Panc1 (cell line): ENCODE measurements at regions not wholly inside any gene's neighbourhood (a gene's known extent, or its start where the extent isn't known, plus 50 kb on each side); places are given as distances from the start of the nearest gene placed in this dataset.

Experiments
- ATAC-seq: fragments of 200-7000 bp; cut with Tn5 transposase; 2 replicates; pipeline ENCODE4 v1.9.1; 2020; ENCODE audit warnings: mild to moderate bottlenecking, moderate library complexity
- BruUV-seq: library from RNA; stranded (reverse); fragments of 400-500 nt; replicated peaks from 2 replicates; lab custom pipeline; 2021; lab: Mats Ljungman, UMichigan
- CTCF ChIA-PET: fragments of 300-600 bp; sonication (Branson Sonifier 250); formaldehyde crosslinking; loops from one replicate; lab custom pipeline; 2022; ENCODE audit warnings: antibody characterized with exemption; lab: Charles Lee
- POLR2A ChIA-PET: fragments of 300-600 bp; sonication (Branson Sonifier 250); formaldehyde crosslinking; loops from one replicate; lab custom pipeline; 2022; ENCODE audit warnings: antibody characterized with exemption; lab: Charles Lee
- DNase-seq: peaks from one replicate; pipeline ENCODE4 v3.0.0-alpha.2; 2010; ENCODE audit warnings: low read depth, low spot score
- H3K27ac ChIP-seq: 2 replicates; pipeline ENCODE4 v1.5.1; 2011; ENCODE audit warnings: mild to moderate bottlenecking, low read length, inconsistent platforms
- H3K27me3 ChIP-seq: fragments of 200-500 bp; sonication (Bioruptor generic); 2 replicates; pipeline ENCODE4 v1.6.0; 2014; ENCODE audit warnings: low read length, inconsistent platforms; ENCODE audit not compliant: control insufficient read depth, insufficient read depth
- H3K36me3 ChIP-seq: fragments of 200-500 bp; sonication (Bioruptor generic); 2 replicates; pipeline ENCODE4 v1.5.1; 2014; ENCODE audit warnings: inconsistent platforms, mild to moderate bottlenecking, low read length, moderate library complexity; ENCODE audit not compliant: control insufficient read depth, insufficient read depth
- H3K4me1 ChIP-seq: 2 replicates; pipeline ENCODE4 v1.5.1; 2011; ENCODE audit warnings: inconsistent platforms, mild to moderate bottlenecking, low read length, moderate library complexity; ENCODE audit not compliant: control insufficient read depth, insufficient read depth
- H3K4me3 ChIP-seq, 2 experiments: 2 replicates each; pipeline ENCODE4 v1.5.1; 2011 to 2012; ENCODE audit warnings: low read depth in 2 of 2, low read length in 2 of 2, mild to moderate bottlenecking in 2 of 2, inconsistent platforms in 1 of 2, moderate library complexity in 1 of 2
- H3K9me3 ChIP-seq: fragments of 200-500 bp; sonication (Bioruptor generic); 2 replicates; pipeline ENCODE4 v1.5.1; 2014; ENCODE audit warnings: low read depth, mild to moderate bottlenecking, inconsistent platforms, low read length, moderate library complexity; ENCODE audit not compliant: control insufficient read depth, insufficient read depth
- POLR2AphosphoS5 ChIP-seq: IDR thresholded peaks from 2 replicates; pipeline ENCODE4 v1.6.1; 2012; ENCODE audit warnings: mild to moderate bottlenecking, low read depth, low read length, moderate library complexity
- SIN3A ChIP-seq: IDR thresholded peaks from 2 replicates; pipeline ENCODE4 v1.6.1; 2012; ENCODE audit warnings: low read depth, mild to moderate bottlenecking, low read length, moderate library complexity, borderline replicate concordance; ENCODE audit not compliant: insufficient read depth
- TCF7L2 ChIP-seq: IDR thresholded peaks from 2 replicates; pipeline ENCODE4 v1.6.1; 2011; ENCODE audit warnings: mild to moderate bottlenecking, low read depth, low read length, inconsistent platforms
- in situ Hi-C: cut with HindIII; loops from 2 replicates; pipeline ENCODE4 v1.10.0; 2016; ENCODE audit warnings: low sequenced_read_pairs, low pct_unique_long_range_greater_than_20kb
- intact Hi-C: fragments of 100-400 bp; cut with micrococcal nuclease; formaldehyde crosslinking; loops from one replicate; pipeline ENCODE4 v1.10.0; 2022; ENCODE audit not compliant: unreplicated experiment
- TF ChIP-seq, protein P1 (sequence below), 2 experiments: IDR thresholded peaks; 2 replicates each; pipeline ENCODE4 v1.6.1; 2011 to 2012; ENCODE audit warnings: low read depth in 2 of 2, control low read depth in 1 of 2, low read length in 1 of 2, mild to moderate bottlenecking in 1 of 2, moderate library complexity in 1 of 2; ENCODE audit not compliant: insufficient read depth in 1 of 2
- TF ChIP-seq, protein P2 (sequence below): fragments of 450-650 bp; IDR thresholded peaks from 2 replicates; pipeline ENCODE4 v1.5.1; 2017; ENCODE audit warnings: mild to moderate bottlenecking

DNA sequence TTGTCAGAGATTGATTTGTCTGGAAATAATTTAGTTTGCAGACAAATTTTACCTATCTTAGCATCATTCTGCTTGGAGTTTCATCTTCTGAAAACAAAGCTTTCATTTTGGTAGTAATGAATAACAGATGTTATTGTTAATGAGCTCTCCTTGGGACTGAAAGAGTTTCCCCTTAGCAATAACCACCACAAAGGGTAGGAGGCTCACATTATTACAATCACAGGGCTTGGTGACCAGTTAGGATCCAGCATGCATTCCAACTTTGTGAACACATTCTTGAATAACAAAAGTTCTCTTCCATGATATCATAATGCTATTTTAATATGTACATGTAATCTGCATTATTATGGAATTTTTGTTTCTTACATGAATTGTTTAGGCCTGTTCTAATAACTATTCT, 148.8 kb upstream of the VWC2 start:
- H3K36me3 ChIP-seq, result no peaks in the 10 kb centered on the region
- no peak overlapping the region for H3K27ac ChIP-seq
- ChIA-PET CTCF (no interaction called here), POLR2A (no interaction called here)
- TF ChIP-seq, protein P1, sequence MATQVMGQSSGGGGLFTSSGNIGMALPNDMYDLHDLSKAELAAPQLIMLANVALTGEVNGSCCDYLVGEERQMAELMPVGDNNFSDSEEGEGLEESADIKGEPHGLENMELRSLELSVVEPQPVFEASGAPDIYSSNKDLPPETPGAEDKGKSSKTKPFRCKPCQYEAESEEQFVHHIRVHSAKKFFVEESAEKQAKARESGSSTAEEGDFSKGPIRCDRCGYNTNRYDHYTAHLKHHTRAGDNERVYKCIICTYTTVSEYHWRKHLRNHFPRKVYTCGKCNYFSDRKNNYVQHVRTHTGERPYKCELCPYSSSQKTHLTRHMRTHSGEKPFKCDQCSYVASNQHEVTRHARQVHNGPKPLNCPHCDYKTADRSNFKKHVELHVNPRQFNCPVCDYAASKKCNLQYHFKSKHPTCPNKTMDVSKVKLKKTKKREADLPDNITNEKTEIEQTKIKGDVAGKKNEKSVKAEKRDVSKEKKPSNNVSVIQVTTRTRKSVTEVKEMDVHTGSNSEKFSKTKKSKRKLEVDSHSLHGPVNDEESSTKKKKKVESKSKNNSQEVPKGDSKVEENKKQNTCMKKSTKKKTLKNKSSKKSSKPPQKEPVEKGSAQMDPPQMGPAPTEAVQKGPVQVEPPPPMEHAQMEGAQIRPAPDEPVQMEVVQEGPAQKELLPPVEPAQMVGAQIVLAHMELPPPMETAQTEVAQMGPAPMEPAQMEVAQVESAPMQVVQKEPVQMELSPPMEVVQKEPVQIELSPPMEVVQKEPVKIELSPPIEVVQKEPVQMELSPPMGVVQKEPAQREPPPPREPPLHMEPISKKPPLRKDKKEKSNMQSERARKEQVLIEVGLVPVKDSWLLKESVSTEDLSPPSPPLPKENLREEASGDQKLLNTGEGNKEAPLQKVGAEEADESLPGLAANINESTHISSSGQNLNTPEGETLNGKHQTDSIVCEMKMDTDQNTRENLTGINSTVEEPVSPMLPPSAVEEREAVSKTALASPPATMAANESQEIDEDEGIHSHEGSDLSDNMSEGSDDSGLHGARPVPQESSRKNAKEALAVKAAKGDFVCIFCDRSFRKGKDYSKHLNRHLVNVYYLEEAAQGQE (IDR thresholded peaks at IDR 0.05; ENCODE audit: insufficient read depth in 1 of 2, low read depth in 2 of 2, low read length in 1 of 2), result no peak
- TF ChIP-seq POLR2AphosphoS5 (no peak), TCF7L2 (no peak), SIN3A (no peak)
- TF ChIP-seq, protein P2, sequence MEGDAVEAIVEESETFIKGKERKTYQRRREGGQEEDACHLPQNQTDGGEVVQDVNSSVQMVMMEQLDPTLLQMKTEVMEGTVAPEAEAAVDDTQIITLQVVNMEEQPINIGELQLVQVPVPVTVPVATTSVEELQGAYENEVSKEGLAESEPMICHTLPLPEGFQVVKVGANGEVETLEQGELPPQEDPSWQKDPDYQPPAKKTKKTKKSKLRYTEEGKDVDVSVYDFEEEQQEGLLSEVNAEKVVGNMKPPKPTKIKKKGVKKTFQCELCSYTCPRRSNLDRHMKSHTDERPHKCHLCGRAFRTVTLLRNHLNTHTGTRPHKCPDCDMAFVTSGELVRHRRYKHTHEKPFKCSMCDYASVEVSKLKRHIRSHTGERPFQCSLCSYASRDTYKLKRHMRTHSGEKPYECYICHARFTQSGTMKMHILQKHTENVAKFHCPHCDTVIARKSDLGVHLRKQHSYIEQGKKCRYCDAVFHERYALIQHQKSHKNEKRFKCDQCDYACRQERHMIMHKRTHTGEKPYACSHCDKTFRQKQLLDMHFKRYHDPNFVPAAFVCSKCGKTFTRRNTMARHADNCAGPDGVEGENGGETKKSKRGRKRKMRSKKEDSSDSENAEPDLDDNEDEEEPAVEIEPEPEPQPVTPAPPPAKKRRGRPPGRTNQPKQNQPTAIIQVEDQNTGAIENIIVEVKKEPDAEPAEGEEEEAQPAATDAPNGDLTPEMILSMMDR, result no peak
- intact Hi-C loops, result no loop called here
- no peaks in the 10 kb centered on the region for H3K4me1 ChIP-seq
- H3K9me3 ChIP-seq, result peaks cover 4% of the 10 kb centered on the region; the same call in 1 of the 2 replicates
- DNase-seq (no peak), ATAC-seq (no peak)
- BruUV-seq, result no TSS peak
- no peak overlapping the region for H3K4me3 ChIP-seq
- H3K27me3 ChIP-seq, result no peaks in the 10 kb centered on the region
- in situ Hi-C loops, result no loop called here

DNA sequence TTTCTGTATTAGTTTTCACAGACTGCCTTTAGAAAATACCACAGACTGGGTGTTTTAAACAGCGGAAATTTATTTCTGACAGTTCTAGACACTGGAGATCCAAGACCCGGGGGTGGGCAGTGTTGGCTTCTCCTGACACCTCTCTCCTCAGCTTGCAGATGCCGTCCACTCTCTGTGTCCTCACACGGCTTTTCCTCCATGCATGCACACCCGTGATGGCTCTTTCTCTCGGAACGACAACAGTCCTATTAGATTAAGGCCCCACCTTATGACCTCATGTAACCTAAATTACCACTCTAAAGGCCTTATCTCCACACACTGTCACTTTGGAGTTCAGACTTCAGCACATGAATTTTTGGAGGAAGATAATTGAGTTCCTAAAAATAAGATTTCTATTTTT, 142.9 kb upstream of the VWC2 start:
- POLR2A ChIA-PET, result no interaction called here
- DNase-seq, result no peak

More for the DNA sequence above, 142.9 kb upstream of the VWC2 start:
- H3K4me1 ChIP-seq, result no peaks in the 10 kb centered on the region
- no peaks in the 10 kb centered on the region for H3K27me3 ChIP-seq
- CTCF ChIA-PET, result no interaction called here
- ATAC-seq, result no peak
- in situ Hi-C loops, result no loop called here
- intact Hi-C loops, result no loop called here
- H3K4me3 ChIP-seq, result no peak overlapping the region
- H3K9me3 ChIP-seq, result no peaks in the 10 kb centered on the region
- no peaks in the 10 kb centered on the region for H3K36me3 ChIP-seq
- no peak overlapping the region for H3K27ac ChIP-seq
- no TSS peak for BruUV-seq
- TF ChIP-seq, protein P1 (IDR thresholded peaks at IDR 0.05; ENCODE audit: insufficient read depth in 1 of 2, low read depth in 2 of 2, low read length in 1 of 2), result no peak
- TF ChIP-seq, protein P2, result no peak
- TF ChIP-seq TCF7L2 (no peak), POLR2AphosphoS5 (no peak), SIN3A (no peak)
